Ishikawa (cell line): ENCODE measurements at regions not wholly inside any gene's neighbourhood (a gene's known extent, or its start where the extent isn't known, plus 50 kb on each side); places are given as distances from the start of the nearest gene placed in this dataset.

Experiments used
- EGR1 ChIP-seq: IDR thresholded peaks from 2 replicates; pipeline ENCODE4 v1.6.1; 2012
- EP300 ChIP-seq: IDR thresholded peaks from 2 replicates; pipeline ENCODE4 v1.6.1; 2012; ENCODE audit warnings: borderline replicate concordance
- RAD21 ChIP-seq: IDR thresholded peaks from 2 replicates; pipeline ENCODE4 v1.6.1; 2012; ENCODE audit warnings: low read depth
- TAF1 ChIP-seq: IDR thresholded peaks from 2 replicates; pipeline ENCODE4 v1.6.1; 2012; ENCODE audit warnings: low read depth, mild to moderate bottlenecking
- YY1 ChIP-seq: IDR thresholded peaks from 2 replicates; pipeline ENCODE4 v1.6.1; 2012; ENCODE audit warnings: low read depth
- ZBTB7A ChIP-seq: IDR thresholded peaks from 2 replicates; pipeline ENCODE4 v1.6.1; 2012; ENCODE audit warnings: low read depth
- TF ChIP-seq, protein P1 (sequence below): IDR thresholded peaks from 2 replicates; pipeline ENCODE4 v1.6.1; 2012
- TF ChIP-seq, protein P2 (sequence below): IDR thresholded peaks from 2 replicates; pipeline ENCODE4 v1.6.1; 2012

DNA sequence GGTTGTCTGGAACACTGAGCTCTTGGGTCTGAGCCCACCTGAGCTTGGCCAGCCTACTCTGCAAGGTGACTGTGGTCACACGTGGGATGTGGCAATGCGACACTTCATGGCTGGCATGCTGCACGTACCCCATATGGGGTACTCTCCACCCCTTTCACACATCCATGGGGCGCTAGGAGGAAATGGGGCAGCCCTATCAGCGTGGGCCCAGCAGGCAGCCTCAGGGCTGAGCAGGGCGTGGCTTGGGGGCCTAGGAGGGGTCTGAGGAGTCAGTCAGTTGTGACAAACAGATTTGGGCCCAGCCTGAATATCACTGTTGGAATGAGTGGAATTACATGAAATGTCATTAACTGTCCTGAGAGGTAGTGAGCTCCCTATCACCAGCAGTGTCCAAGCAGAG is 82.3 kb upstream of the LINGO1 start:
- TF ChIP-seq ZBTB7A (no peak), YY1 (no peak), EP300 (no peak), TAF1 (no peak), EGR1 (no peak), RAD21 (no peak)
- TF ChIP-seq, protein P1, sequence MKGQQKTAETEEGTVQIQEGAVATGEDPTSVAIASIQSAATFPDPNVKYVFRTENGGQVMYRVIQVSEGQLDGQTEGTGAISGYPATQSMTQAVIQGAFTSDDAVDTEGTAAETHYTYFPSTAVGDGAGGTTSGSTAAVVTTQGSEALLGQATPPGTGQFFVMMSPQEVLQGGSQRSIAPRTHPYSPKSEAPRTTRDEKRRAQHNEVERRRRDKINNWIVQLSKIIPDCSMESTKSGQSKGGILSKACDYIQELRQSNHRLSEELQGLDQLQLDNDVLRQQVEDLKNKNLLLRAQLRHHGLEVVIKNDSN, result no peak
- TF ChIP-seq, protein P2, sequence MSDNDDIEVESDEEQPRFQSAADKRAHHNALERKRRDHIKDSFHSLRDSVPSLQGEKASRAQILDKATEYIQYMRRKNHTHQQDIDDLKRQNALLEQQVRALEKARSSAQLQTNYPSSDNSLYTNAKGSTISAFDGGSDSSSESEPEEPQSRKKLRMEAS, result no peak
